ENCODE measurements at regions not wholly inside any gene's neighbourhood (a gene's known extent, or its start where the extent isn't known, plus 50 kb on each side); places are given as distances from the start of the nearest gene placed in this dataset.
"Not testable (repeated sequence)": the region's sequence is repeated elsewhere in the genome, so short reads cannot be mapped to it uniquely, and the experiment has no call there.

DNA sequence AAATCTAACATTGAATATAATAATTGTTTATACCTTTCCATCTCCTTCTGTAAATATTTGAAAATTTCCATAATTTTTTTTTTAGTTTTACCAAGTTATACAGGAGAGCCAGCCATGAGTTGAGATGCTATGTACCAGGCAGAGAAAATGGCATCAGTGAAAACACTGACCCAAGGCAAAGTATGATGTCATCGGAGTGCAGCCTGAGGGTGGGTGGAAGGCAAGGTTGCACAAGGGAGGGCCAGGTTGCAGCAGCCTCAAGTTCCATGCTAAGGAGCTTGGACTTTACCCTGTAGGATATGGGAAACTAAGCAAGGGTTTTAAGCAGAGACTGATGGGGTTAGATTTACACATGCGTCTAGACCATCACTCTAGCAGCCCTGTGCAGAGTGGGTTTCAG, 441.1 kb downstream of the BCAT1 start:
- DNase-seq (ENCODE audit: low read depth): no peak

DNA sequence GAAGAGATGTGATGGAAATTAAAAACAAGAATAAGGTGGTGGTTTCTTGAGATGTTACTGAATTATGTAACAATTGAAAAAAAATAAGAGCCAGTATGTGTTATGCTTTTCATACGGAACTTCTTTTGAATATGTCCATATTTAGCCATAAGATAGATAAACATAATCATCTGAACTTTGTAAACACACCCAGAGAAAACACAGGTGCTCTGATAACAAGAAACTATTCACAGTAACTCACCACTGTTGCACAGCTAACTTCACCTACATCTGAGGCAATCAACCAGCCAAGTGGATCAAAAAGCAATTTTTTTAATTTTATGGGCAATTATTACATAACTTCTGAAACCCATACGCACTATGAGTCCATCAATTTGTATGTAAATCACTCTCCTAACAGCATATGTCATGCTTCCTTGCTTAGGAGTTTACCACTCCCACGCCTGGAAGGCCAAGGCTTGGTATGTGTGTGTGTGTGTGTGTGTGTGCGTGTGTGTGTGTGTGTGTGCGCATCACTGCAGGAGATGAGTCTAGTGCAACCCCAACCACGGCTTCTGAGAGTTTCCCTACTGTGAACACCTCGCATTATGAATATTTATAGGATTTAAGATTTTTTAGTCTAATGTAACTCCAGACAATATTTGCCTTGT, 443.4 kb downstream of the BCAT1 start:
- DNase-seq (ENCODE audit: low read depth): no peak

- DNase-seq (ENCODE audit: low read depth): not testable (repeated sequence)
Measured at GRCh38 chr12:24503477-24503876, 445.4 kb downstream of the BCAT1 start.

GRCh38 chr12:24500831-24501230, 448.1 kb downstream of the BCAT1 start:
- DNase-seq (ENCODE audit: low read depth): peak; percentile 38

DNA sequence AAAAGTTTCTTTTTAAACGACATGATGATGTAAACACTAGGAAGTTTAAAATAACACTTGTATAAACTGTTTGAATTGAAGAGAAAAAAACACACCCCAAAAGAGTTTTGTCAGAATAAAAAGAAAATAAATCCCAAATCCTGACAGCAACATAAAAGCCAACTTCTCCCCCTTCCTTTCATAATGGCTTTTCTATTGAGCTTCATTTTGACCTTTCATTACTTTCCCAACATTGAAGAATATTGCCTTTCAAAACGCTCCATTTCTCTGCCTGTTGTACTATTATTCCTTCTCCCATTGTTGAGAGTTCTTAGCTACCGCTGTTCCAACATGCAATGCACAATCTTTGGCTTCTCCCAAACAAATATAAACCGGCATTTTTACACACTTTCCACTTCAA, 448.5 kb downstream of the BCAT1 start:
- no peak for DNase-seq (ENCODE audit: low read depth)

DNA sequence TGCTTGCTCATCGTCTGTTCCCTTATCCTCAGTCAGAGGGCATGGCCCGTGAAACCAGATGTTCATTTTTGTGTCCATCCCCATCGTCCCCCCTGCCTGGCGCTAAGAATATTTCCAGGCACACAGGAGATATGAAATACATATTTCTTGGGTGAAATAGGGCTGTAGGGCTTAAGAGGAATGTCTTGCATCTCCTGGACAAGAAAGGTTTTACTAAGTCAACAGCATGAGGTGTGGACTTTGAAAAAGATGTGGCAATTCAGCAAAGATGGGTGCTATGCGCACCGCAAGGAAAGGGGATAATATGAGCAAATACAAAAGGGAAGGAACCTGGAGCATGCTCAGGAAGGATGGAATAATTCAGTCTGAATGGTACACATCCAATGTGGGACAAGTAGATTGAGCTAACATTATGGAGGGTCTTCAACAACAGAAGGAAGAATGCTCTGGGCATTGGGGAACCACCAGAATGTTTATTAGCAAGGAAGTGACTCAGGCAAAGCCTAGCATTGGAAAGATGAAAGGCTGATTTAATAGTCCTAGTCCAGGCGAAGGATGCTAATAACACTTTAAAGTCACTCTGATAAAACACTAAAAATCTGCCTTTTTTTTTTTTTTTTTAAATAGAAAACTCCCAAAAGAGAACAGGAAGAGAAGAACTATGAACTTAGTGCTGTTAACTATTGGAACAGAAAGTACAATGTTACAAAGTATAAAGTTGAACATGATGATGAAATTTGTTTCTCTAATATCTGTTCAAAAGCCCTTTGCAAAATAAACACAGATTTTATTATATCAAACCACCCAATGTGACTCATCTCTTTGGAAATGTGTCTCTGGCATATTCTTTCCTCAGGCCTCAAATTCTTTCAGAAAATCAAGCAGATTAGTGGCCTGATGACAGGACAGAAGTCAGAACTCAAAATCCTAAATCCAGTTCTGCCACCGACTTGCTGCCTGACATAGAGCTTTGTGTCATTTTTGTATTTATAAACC, 449.5 kb downstream of the BCAT1 start:
- peak; percentile 47 for DNase-seq (ENCODE audit: low read depth)

- DNase-seq (ENCODE audit: low read depth): peak; percentile 50
Measured at GRCh38 chr12:24496755-24497154, 452.1 kb downstream of the BCAT1 start.

GRCh38 chr12:24494401-24494800, 454.5 kb downstream of the BCAT1 start:
- no peak for DNase-seq (ENCODE audit: low read depth)

DNA sequence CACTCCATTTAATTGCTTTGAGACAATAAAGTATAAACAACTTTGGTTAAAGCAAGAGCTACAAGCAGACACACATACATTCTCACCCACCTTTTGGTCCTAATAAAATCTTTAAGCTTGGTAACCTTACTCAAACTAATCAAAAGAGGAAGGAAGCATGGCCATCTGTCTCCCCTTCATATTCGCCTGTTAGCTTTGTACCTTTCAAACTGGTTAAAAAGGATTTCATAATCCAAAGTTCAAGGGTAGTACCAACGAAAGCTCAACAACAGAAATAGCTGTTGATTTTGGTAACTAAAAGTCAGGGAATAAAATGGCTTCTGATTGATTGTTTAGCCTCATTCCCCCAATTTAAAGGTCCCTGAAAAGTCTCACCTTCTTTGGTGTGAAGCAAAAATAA, 456.9 kb downstream of the BCAT1 start:
- DNase-seq (ENCODE audit: low read depth): no peak

- no peak for DNase-seq (ENCODE audit: low read depth)
Measured at GRCh38 chr12:24489939-24490338, 459.0 kb downstream of the BCAT1 start.

DNA sequence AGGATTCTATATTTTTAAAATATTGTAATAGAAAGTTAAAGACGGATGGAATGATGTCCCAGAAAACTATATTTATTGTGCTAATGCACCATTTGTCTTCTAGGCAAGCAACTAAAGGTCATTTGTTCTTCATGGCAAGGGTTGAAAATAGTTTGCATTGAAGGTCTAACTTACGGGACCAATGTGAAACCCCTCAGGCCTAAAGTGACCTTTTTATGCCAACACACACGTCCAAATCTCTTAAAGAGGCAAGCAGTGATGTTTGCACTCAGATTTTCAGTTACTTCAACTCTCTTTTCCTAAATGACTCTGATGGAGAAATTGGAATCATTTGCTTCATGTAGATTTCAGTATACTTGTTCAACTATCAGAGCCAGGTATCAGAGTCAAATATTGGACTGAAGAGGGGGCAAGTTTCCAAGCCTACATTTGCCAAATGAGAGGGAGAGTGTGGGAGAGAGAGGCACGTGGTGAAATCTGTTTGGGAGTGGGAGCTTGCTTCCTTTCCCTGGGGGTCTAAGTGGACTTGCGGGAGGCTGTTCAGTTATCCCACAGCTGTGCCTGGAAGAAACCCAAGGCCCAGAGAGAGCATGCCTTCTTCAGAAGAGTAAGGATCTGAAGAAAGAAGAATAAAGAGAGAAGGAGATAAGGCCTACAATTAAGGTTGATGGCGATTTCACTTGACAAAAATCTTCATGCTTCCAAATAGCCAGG, 459.8 kb downstream of the BCAT1 start:
- no peak for DNase-seq (ENCODE audit: low read depth)

GRCh38 chr12:24488091-24488596, 460.8 kb downstream of the BCAT1 start:
- DNase-seq (ENCODE audit: low read depth): peak; percentile 26

DNA sequence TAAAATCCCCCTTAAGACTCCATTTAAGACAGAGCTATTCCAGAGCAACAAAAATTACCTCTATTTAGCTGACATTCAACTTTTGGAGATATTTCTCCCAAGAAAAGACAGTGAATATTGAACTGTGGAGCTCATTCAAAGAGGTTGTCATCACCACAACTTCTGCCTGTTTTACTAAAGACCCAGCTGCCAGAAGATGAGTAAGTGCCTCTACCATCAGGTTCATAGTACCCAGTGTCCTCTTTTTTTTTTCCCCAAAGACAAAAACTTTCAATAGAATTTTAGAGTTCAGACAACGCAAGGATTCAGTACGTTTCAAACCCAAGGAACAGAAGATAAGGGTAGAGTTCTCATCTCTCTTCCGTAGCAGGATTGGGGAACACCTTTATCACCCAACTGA, 461.3 kb downstream of the BCAT1 start:
- peak; percentile 26 for DNase-seq (ENCODE audit: low read depth)

DNA sequence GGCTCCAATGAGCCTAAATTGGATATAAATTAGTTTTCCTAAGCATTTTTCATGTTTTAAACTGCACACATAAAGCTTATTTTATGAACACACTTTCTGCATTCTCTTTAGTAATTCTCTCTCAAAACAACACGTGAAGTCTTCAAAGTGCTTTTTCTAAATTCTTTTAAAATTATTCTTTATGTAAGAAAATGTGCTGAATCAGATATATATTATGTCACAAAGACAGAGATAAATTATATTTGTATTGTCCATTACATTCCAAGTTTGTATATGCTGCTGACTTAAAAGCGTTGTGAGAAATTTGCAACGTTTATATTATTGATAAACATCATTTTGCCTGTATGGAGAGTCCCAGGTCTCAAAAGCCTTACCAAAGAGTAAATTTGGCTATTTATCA, 465.2 kb downstream of the BCAT1 start:
- no peak for DNase-seq (ENCODE audit: low read depth)

DNA sequence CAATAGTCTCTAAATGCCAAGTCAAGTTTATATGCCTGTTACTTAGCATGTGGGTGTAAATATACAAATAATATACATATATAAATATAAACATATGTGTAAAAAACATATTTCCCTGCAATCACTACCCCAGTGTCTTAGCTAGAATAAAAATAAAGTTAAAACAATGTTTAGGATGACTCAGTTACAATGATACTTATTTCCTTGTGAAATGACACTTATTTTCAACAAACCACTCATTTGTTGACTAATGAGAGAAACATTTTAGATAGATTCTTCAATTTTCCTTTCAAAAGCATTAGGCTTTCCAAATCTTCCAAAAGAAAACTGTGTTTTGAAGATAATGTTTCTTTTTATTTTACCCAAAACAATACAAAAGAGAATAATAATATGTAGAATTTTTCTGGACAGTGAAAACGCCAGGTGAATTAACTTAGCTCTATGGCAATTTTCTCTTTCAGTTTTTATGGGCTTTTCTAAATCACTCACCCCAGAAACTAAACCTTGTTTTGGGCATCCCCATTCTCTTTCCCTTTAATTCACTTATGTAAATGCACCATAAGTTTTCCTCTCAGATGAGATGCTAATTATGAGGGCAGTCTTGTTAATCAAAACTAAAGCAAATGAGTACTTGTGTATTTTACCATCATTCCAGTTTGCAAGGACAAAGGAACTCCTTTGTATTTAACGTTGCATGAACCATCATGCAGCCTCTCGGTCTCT, 465.9 kb downstream of the BCAT1 start:
- DNase-seq (ENCODE audit: low read depth): no peak

- DNase-seq (ENCODE audit: low read depth): no peak
Measured at GRCh38 chr12:24482044-24482443, 466.9 kb downstream of the BCAT1 start.

GRCh38 chr12:24480766-24481449, 468.0 kb downstream of the BCAT1 start:
- DNase-seq (ENCODE audit: low read depth): no peak

DNA sequence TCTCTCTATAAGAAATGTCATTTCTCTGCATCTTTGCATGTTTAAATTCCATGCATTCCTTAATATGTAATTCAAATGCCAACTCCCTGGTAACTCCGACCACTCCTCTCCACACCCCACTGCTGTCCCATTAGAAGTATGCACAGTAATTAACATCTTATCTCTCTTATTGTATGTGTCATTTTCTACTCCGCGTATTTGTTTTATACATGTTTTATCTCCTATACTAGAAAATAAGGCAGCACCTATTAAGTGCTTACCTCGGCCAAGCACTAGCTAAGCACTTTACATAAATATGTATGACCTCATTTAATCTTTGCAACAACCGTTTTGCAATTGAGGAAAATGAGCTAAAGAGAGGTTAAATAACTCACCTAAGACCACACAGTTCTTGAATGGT, 469.8 kb downstream of the BCAT1 start:
- no peak for DNase-seq (ENCODE audit: low read depth)

GRCh38 chr12:24478254-24478653, 470.6 kb downstream of the BCAT1 start:
- DNase-seq (ENCODE audit: low read depth): no peak

GRCh38 chr12:24476310-24476709, 472.6 kb downstream of the BCAT1 start:
- DNase-seq (ENCODE audit: low read depth): no peak

DNA sequence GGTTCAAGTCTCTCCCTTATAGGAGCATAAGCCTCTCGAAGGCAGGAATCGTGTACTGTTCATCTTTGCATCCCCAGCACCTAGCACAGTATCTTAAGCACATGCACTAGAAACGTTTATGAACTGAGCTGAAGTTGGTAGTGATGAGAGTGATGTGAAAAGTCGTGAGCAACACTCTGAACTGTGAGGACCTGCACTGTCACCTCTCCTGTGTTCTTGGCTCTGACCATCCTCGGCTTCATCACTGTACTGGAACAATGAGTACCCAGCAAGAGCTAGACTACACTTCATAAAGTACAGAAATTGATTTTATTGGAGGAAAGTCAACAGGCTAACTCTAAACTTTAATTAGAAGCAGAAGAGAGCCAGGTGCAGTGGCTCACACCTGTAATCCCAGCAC, 473.6 kb downstream of the BCAT1 start:
- no peak for DNase-seq (ENCODE audit: low read depth)
